ENCODE measurements at regions not wholly inside any gene's neighbourhood (a gene's known extent, or its start where the extent isn't known, plus 50 kb on each side); places are given as distances from the start of the nearest gene placed in this dataset.
"Not testable (repeated sequence)": the region's sequence is repeated elsewhere in the genome, so short reads cannot be mapped to it uniquely, and the experiment has no call there.

GRCh38 chr11:134512571-134513538, 100.8 kb upstream of the B3GAT1 start:
- no peak for DNase-seq (ENCODE audit: low read depth)

GRCh38 chr11:134512061-134512460, 100.0 kb upstream of the B3GAT1 start:
- DNase-seq (ENCODE audit: low read depth): no peak

GRCh38 chr11:134511255-134511654, 99.2 kb upstream of the B3GAT1 start:
- no peak for DNase-seq (ENCODE audit: low read depth)

GRCh38 chr11:134510233-134511040, 98.4 kb upstream of the B3GAT1 start:
- no peak for DNase-seq (ENCODE audit: low read depth)

GRCh38 chr11:134509381-134510232, 97.6 kb upstream of the B3GAT1 start:
- no peak for DNase-seq (ENCODE audit: low read depth)

GRCh38 chr11:134508219-134508990, 96.4 kb upstream of the B3GAT1 start:
- no peak for DNase-seq (ENCODE audit: low read depth)

- DNase-seq (ENCODE audit: low read depth): no peak
Measured at GRCh38 chr11:134506046-134506445, 94.0 kb upstream of the B3GAT1 start.

GRCh38 chr11:134505125-134505524, 93.1 kb upstream of the B3GAT1 start:
- DNase-seq (ENCODE audit: low read depth): no peak

GRCh38 chr11:134504146-134504905, 92.3 kb upstream of the B3GAT1 start:
- DNase-seq (ENCODE audit: low read depth): no peak

GRCh38 chr11:134503596-134503995, 91.6 kb upstream of the B3GAT1 start:
- no peak for DNase-seq (ENCODE audit: low read depth)

- no peak for DNase-seq (ENCODE audit: low read depth)
Measured at GRCh38 chr11:134503100-134503499, 91.1 kb upstream of the B3GAT1 start.

GRCh38 chr11:134502153-134502550, 90.1 kb upstream of the B3GAT1 start:
- DNase-seq (ENCODE audit: low read depth): no peak

GRCh38 chr11:134501406-134502152, 89.5 kb upstream of the B3GAT1 start:
- no peak for DNase-seq (ENCODE audit: low read depth)

GRCh38 chr11:134500621-134501020, 88.6 kb upstream of the B3GAT1 start:
- DNase-seq (ENCODE audit: low read depth): no peak

- no peak for DNase-seq (ENCODE audit: low read depth)
Measured at GRCh38 chr11:134499990-134500389, 87.9 kb upstream of the B3GAT1 start.

GRCh38 chr11:134498326-134499139, 86.5 kb upstream of the B3GAT1 start:
- DNase-seq (ENCODE audit: low read depth): no peak

- DNase-seq (ENCODE audit: low read depth): no peak
Measured at GRCh38 chr11:134497586-134497985, 85.5 kb upstream of the B3GAT1 start.

- not testable (repeated sequence) for DNase-seq (ENCODE audit: low read depth)
Measured at GRCh38 chr11:134496058-134496457, 84.0 kb upstream of the B3GAT1 start.

- not testable (repeated sequence) for DNase-seq (ENCODE audit: low read depth)
Measured at GRCh38 chr11:134494395-134494794, 82.4 kb upstream of the B3GAT1 start.

Data from stimulated activated CD4-positive, alpha-beta T cell treated with anti-CD3 and anti-CD28 coated beads, Interleukin-2, amount 100 ng/mL, for 4 hours (primary cell).